Epithelial cell of prostate (primary cell): ENCODE measurements at regions not wholly inside any gene's neighbourhood (a gene's known extent, or its start where the extent isn't known, plus 50 kb on each side); places are given as distances from the start of the nearest gene placed in this dataset.
"Not testable (repeated sequence)": the region's sequence is repeated elsewhere in the genome, so short reads cannot be mapped to it uniquely, and the experiment has no call there.

ENCODE experiments used
- DNase-seq: peaks from one replicate; pipeline ENCODE4 v3.0.0-alpha.2; 2011; ENCODE audit warnings: low read depth, low spot score
- H3K27ac ChIP-seq: fragments of 450-650 bp; 2 replicates; pipeline ENCODE4 v1.5.1; 2017; ENCODE audit warnings: mild to moderate bottlenecking

GRCh38 chr4:151459375-151459774 lies 50.4 kb downstream of the FHIP1A start:
- DNase-seq, result no peak
- H3K27ac ChIP-seq, result peak overlapping the region; percentile 4

- no peak overlapping the region for H3K27ac ChIP-seq
- no peak for DNase-seq
These were observed 51.5 kb downstream of the FHIP1A start for GRCh38 chr4:151460434-151460833.

- no peak overlapping the region for H3K27ac ChIP-seq
- no peak for DNase-seq
These were observed 53.6 kb downstream of the FHIP1A start for GRCh38 chr4:151462554-151462953.

GRCh38 chr4:151468715-151469696 lies 60.0 kb downstream of the FHIP1A start:
- DNase-seq, result no peak
- peak overlapping the region; percentile 2 for H3K27ac ChIP-seq

GRCh38 chr4:151469970-151470369 lies 61.0 kb downstream of the FHIP1A start:
- DNase-seq, result no peak
- H3K27ac ChIP-seq, result no peak overlapping the region

GRCh38 chr4:151471728-151472127 lies 62.8 kb downstream of the FHIP1A start:
- DNase-seq, result no peak
- H3K27ac ChIP-seq, result no peak overlapping the region

- no peak overlapping the region for H3K27ac ChIP-seq
- DNase-seq, result no peak
These were observed 63.3 kb downstream of the FHIP1A start for GRCh38 chr4:151472297-151472696.

GRCh38 chr4:151472711-151473110 lies 63.7 kb downstream of the FHIP1A start:
- no peak for DNase-seq
- H3K27ac ChIP-seq, result no peak overlapping the region

- no peak for DNase-seq
- H3K27ac ChIP-seq, result no peak overlapping the region
These were observed 64.6 kb downstream of the FHIP1A start for GRCh38 chr4:151473521-151474097.

- DNase-seq, result no peak
These were observed 66.2 kb downstream of the FHIP1A start for GRCh38 chr4:151475035-151475714.

GRCh38 chr4:151481813-151482212 lies 72.8 kb downstream of the FHIP1A start:
- no peak for DNase-seq
- no peak overlapping the region for H3K27ac ChIP-seq

More at GRCh38 chr4:151475035-151475714, 66.2 kb downstream of the FHIP1A start:
- H3K27ac ChIP-seq, result no peak overlapping the region

- peak overlapping the region; percentile 60 for H3K27ac ChIP-seq
- no peak for DNase-seq
These were observed 75.6 kb downstream of the FHIP1A start for GRCh38 chr4:151484396-151485102.

- no peak for DNase-seq
- H3K27ac ChIP-seq, result peak overlapping the region; percentile 60
These were observed 76.7 kb downstream of the FHIP1A start for GRCh38 chr4:151485541-151486131.

- no peak overlapping the region for H3K27ac ChIP-seq
- DNase-seq, result no peak
These were observed 77.2 kb downstream of the FHIP1A start for GRCh38 chr4:151486168-151486567.

GRCh38 chr4:151488968-151489367 lies 80.0 kb downstream of the FHIP1A start:
- DNase-seq, result no peak
- no peak overlapping the region for H3K27ac ChIP-seq

GRCh38 chr4:151489462-151490203 lies 80.7 kb downstream of the FHIP1A start:
- no peak overlapping the region for H3K27ac ChIP-seq
- DNase-seq, result no peak

GRCh38 chr4:151495612-151496011 lies 86.6 kb downstream of the FHIP1A start:
- not testable (repeated sequence) for DNase-seq, H3K27ac ChIP-seq

GRCh38 chr4:151511548-151511947 lies 102.6 kb downstream of the FHIP1A start:
- not testable (repeated sequence) for DNase-seq, H3K27ac ChIP-seq

- H3K27ac ChIP-seq, result peak overlapping the region; percentile 42
- DNase-seq, result no peak
These were observed 108.9 kb downstream of the FHIP1A start for GRCh38 chr4:151517896-151518295.
